ENCODE measurements at regions not wholly inside any gene's neighbourhood (a gene's known extent, or its start where the extent isn't known, plus 50 kb on each side); places are given as distances from the start of the nearest gene placed in this dataset.

- DNase-seq (ENCODE audit: low read depth), result no peak
- no peak overlapping the region for H3K4me3 ChIP-seq (ENCODE audit: low read length)
- no peak for TF ChIP-seq CTCF (conservative IDR thresholded peaks at IDR 0.05; ENCODE audit: low read depth, low read length)
Observed at GRCh38 chr5:105849701-105850100, 1821.0 kb downstream of the EFNA5 start.

GRCh38 chr5:105840800-105841199, 1829.9 kb downstream of the EFNA5 start:
- H3K4me3 ChIP-seq (ENCODE audit: low read length), result no peak overlapping the region
- DNase-seq (ENCODE audit: low read depth), result no peak
- no peak for TF ChIP-seq CTCF (conservative IDR thresholded peaks at IDR 0.05; ENCODE audit: low read depth, low read length)

GRCh38 chr5:105836887-105837286, 1833.8 kb downstream of the EFNA5 start:
- no peak for DNase-seq (ENCODE audit: low read depth)
- H3K4me3 ChIP-seq (ENCODE audit: low read length), result no peak overlapping the region
- no peak for TF ChIP-seq CTCF (conservative IDR thresholded peaks at IDR 0.05; ENCODE audit: low read depth, low read length)

- no peak overlapping the region for H3K4me3 ChIP-seq (ENCODE audit: low read length)
- peak; percentile 24 for DNase-seq (ENCODE audit: low read depth)
- no peak for TF ChIP-seq CTCF (conservative IDR thresholded peaks at IDR 0.05; ENCODE audit: low read depth, low read length)
Observed at GRCh38 chr5:105836268-105836667, 1834.5 kb downstream of the EFNA5 start.

GRCh38 chr5:105828821-105829220, 1841.9 kb downstream of the EFNA5 start:
- H3K4me3 ChIP-seq (ENCODE audit: low read length), result no peak overlapping the region
- no peak for DNase-seq (ENCODE audit: low read depth)
- TF ChIP-seq CTCF (conservative IDR thresholded peaks at IDR 0.05; ENCODE audit: low read depth, low read length), result no peak

- TF ChIP-seq CTCF (conservative IDR thresholded peaks at IDR 0.05; ENCODE audit: low read depth, low read length), result no peak
- no peak for DNase-seq (ENCODE audit: low read depth)
- H3K4me3 ChIP-seq (ENCODE audit: low read length), result no peak overlapping the region
Observed at GRCh38 chr5:105821800-105822199, 1848.9 kb downstream of the EFNA5 start.

GRCh38 chr5:105817914-105818313, 1852.8 kb downstream of the EFNA5 start:
- no peak overlapping the region for H3K4me3 ChIP-seq (ENCODE audit: low read length)
- DNase-seq (ENCODE audit: low read depth), result no peak
- no peak for TF ChIP-seq CTCF (conservative IDR thresholded peaks at IDR 0.05; ENCODE audit: low read depth, low read length)
